ENCODE measurements at regions not wholly inside any gene's neighbourhood (a gene's known extent, or its start where the extent isn't known, plus 50 kb on each side); places are given as distances from the start of the nearest gene placed in this dataset.

GRCh38 chr10:110363572-110364411 lies 59.1 kb upstream of the SMNDC1 start:
- H3K27ac ChIP-seq (ENCODE audit: control insufficient read depth, insufficient read depth), result no peak overlapping the region
- CTCF ChIA-PET, result interaction anchor here (1.6 kb wide), 1 partner anchor 9 kb away, joined by 4 read pairs; no protein-coding TSS in a partner anchor
- H2AFZ ChIP-seq (ENCODE audit: control insufficient read depth, low read depth, low read length), result no peak overlapping the region
- no TSS peak for BruUV-seq (replicated peaks)
- no peak for TF ChIP-seq HSF1 (IDR thresholded peaks at IDR 0.05; ENCODE audit: low read depth, low read length)
- TF ChIP-seq KAT2A (conservative IDR thresholded peaks at IDR 0.05; ENCODE audit: control insufficient read depth, low read depth, low read length), result no peak
- no peak for TF ChIP-seq BCL11A (IDR thresholded peaks at IDR 0.05; ENCODE audit: low read depth, low read length)
- TF ChIP-seq POLR2AphosphoS2 (IDR thresholded peaks at IDR 0.05; ENCODE audit: low read depth, low read length), result no peak
- TF ChIP-seq PRDM15 (CRISPR knock-in tag; IDR thresholded peaks at IDR 0.05), result no peak
- no peak for TF ChIP-seq ETV6 (conservative IDR thresholded peaks at IDR 0.05 in 1 of 2, IDR thresholded peaks at IDR 0.05 in 1 of 2; ENCODE audit: borderline replicate concordance in 1 of 2, low read depth in 1 of 2)
- no peak for TF ChIP-seq BHLHE40 (IDR thresholded peaks at IDR 0.05; ENCODE audit: borderline replicate concordance in 1 of 2, low read depth in 2 of 2, low read length in 1 of 2)
- TF ChIP-seq TARDBP (IDR thresholded peaks at IDR 0.05; ENCODE audit: borderline replicate concordance), result no peak
- no peak for TF ChIP-seq HDAC6 (IDR thresholded peaks at IDR 0.05; ENCODE audit: unreplicated experiment)
- TF ChIP-seq RBBP5 (conservative IDR thresholded peaks at IDR 0.05), result no peak
- no peak for TF ChIP-seq CREM (IDR thresholded peaks at IDR 0.05; ENCODE audit: low read depth)
- no peak for TF ChIP-seq FOS (IDR thresholded peaks at IDR 0.05; ENCODE audit: borderline replicate concordance, extremely low read depth, insufficient read length)
- no peak for TF ChIP-seq MAX (IDR thresholded peaks at IDR 0.05; ENCODE audit: low read depth, low read length)
- DNase-seq (ENCODE audit: low read depth, low spot score) (no peak), FAIRE-seq (no peak), ATAC-seq (no peak)
- H3K9me3 ChIP-seq (replicated peaks; ENCODE audit: control insufficient read depth, insufficient read depth, low read length), result no peaks in the 10 kb centered on the region; the same call in 2 of the 3 replicates
- H3K27me3 ChIP-seq (replicated peaks in 1 of 2; ENCODE audit: control insufficient read depth in 2 of 2, insufficient read depth in 2 of 2, low read length in 1 of 2), result no peaks in the 10 kb centered on the region
- RAD21 ChIA-PET (ENCODE audit: unreplicated experiment), result interaction anchor here (1.6 kb wide), 1 partner anchor 49 kb away, joined by 4 read pairs; no protein-coding TSS in a partner anchor
- no peaks in the 10 kb centered on the region for H3K79me2 ChIP-seq (ENCODE audit: control insufficient read depth, insufficient read depth, low read length)
- POLR2A ChIA-PET, result no interaction called here
- intact Hi-C loops (cut with micrococcal nuclease; ENCODE audit: unreplicated experiment) (no loop called here), in situ Hi-C loops (cut with MboI) (no loop called here)
- H3K4me1 ChIP-seq (ENCODE audit: control insufficient read depth, insufficient read depth, low read length), result peaks cover 45% of the 10 kb centered on the region
- H3K4me2 ChIP-seq (ENCODE audit: control insufficient read depth, insufficient read depth), result no peak overlapping the region
- H3K4me3 ChIP-seq, result no peak overlapping the region
- no peaks in the 10 kb centered on the region for H4K20me1 ChIP-seq (ENCODE audit: control insufficient read depth, insufficient read depth)
- H3K36me3 ChIP-seq (ENCODE audit: control insufficient read depth in 2 of 2, insufficient read depth in 2 of 2, low read length in 1 of 2), result no peaks in the 10 kb centered on the region
- 92% methylated on average over 20 of the region's 20 CpGs for WGBS (ENCODE audit: insufficient coverage, insufficient replicate concordance, low lambda C conversion rate, missing lambda C conversion rate)
- SMC1A ChIA-PET (ENCODE audit: uncharacterized antibody, unreplicated experiment), result interaction anchor here (1.4 kb wide), 1 partner anchor 8 kb away, joined by 3 read pairs; no protein-coding TSS in a partner anchor
- H3K9ac ChIP-seq (ENCODE audit: control insufficient read depth, insufficient read depth, low read length), result no peak overlapping the region
